IPS-15b (cell line): ENCODE measurements at regions not wholly inside any gene's neighbourhood (a gene's known extent, or its start where the extent isn't known, plus 50 kb on each side); places are given as distances from the start of the nearest gene placed in this dataset.
"Not testable (repeated sequence)": the region's sequence is repeated elsewhere in the genome, so short reads cannot be mapped to it uniquely, and the experiment has no call there.

Experiments
- H3K27me3 ChIP-seq: one replicate; pipeline ENCODE4 v1.6.1; 2013; ENCODE audit warnings: low read length; ENCODE audit not compliant: control insufficient read depth, insufficient read depth
- H3K36me3 ChIP-seq: one replicate; pipeline ENCODE4 v1.6.1; 2013; ENCODE audit warnings: low read length; ENCODE audit not compliant: control insufficient read depth, insufficient read depth
- H3K4me1 ChIP-seq: one replicate; pipeline ENCODE4 v1.6.1; 2013; ENCODE audit warnings: mild to moderate bottlenecking, low read length; ENCODE audit not compliant: control insufficient read depth, insufficient read depth
- H3K4me3 ChIP-seq: one replicate; pipeline ENCODE4 v1.5.1; 2013; ENCODE audit warnings: low read depth, low read length
- H3K9ac ChIP-seq: one replicate; pipeline ENCODE4 v1.6.1; 2013; ENCODE audit warnings: low read depth, mild to moderate bottlenecking, low read length
- H3K9me3 ChIP-seq: one replicate; pipeline ENCODE4 v1.6.1; 2013; ENCODE audit warnings: mild to moderate bottlenecking, low read length; ENCODE audit not compliant: control insufficient read depth, insufficient read depth

GRCh38 chr16:86884390-86884650, 306.0 kb downstream of the FOXL1 start:
- H3K4me3 ChIP-seq, result no peak overlapping the region
- H3K36me3 ChIP-seq, result no peaks in the 10 kb centered on the region
- no peaks in the 10 kb centered on the region for H3K4me1 ChIP-seq
- no peaks in the 10 kb centered on the region for H3K27me3 ChIP-seq
- H3K9ac ChIP-seq, result no peak overlapping the region
- no peaks in the 10 kb centered on the region for H3K9me3 ChIP-seq

- Histone ChIP-seq H3K4me3 (no peak overlapping the region), H3K27me3 (no peaks in the 10 kb centered on the region), H3K9ac (no peak overlapping the region), H3K9me3 (no peaks in the 10 kb centered on the region), H3K4me1 (no peaks in the 10 kb centered on the region), H3K36me3 (no peaks in the 10 kb centered on the region)
Measured at GRCh38 chr16:86885139-86885538, 306.8 kb downstream of the FOXL1 start.

GRCh38 chr16:86886651-86887050, 308.3 kb downstream of the FOXL1 start:
- Histone ChIP-seq H3K27me3 (no peaks in the 10 kb centered on the region), H3K9ac (no peak overlapping the region), H3K4me1 (no peaks in the 10 kb centered on the region)

DNA sequence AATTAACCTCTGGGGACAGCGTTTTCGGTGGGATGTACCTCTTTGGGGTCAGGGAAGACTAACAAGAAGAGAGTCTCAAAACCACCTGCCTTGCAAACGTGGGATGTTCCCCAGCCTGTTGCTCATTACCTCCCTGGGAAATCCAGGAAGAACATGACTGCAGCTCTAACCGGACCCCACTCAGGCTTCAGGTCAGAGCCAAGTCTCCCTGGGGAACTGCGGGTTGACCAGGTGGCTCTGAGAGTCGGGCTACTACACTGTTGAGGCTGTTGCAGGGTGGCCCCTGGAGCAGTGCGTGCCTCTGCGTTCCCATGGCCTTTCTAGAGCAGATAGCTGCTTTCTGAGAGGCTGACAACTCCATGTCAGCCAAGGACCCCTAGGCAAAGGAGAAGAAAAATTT, 309.1 kb downstream of the FOXL1 start:
- no peaks in the 10 kb centered on the region for H3K9me3 ChIP-seq
- H3K4me3 ChIP-seq, result no peak overlapping the region
- no peaks in the 10 kb centered on the region for H3K27me3 ChIP-seq
- H3K36me3 ChIP-seq, result no peaks in the 10 kb centered on the region
- H3K9ac ChIP-seq, result no peak overlapping the region
- no peaks in the 10 kb centered on the region for H3K4me1 ChIP-seq

More at GRCh38 chr16:86886651-86887050, 308.3 kb downstream of the FOXL1 start:
- H3K9me3 ChIP-seq, result no peaks in the 10 kb centered on the region
- no peaks in the 10 kb centered on the region for H3K36me3 ChIP-seq
- no peak overlapping the region for H3K4me3 ChIP-seq

- no peak overlapping the region for H3K9ac ChIP-seq
- H3K9me3 ChIP-seq, result no peaks in the 10 kb centered on the region
- no peak overlapping the region for H3K4me3 ChIP-seq
- H3K36me3 ChIP-seq, result no peaks in the 10 kb centered on the region
- no peaks in the 10 kb centered on the region for H3K27me3 ChIP-seq
- no peaks in the 10 kb centered on the region for H3K4me1 ChIP-seq
Measured at GRCh38 chr16:86888231-86889053, 310.1 kb downstream of the FOXL1 start.

- not testable (repeated sequence) for H3K27me3 ChIP-seq, H3K36me3 ChIP-seq, H3K4me1 ChIP-seq, H3K4me3 ChIP-seq, H3K9me3 ChIP-seq, H3K9ac ChIP-seq
Measured at GRCh38 chr16:86889054-86889366, 310.7 kb downstream of the FOXL1 start.

GRCh38 chr16:86889974-86890373, 311.6 kb downstream of the FOXL1 start:
- no peaks in the 10 kb centered on the region for H3K36me3 ChIP-seq

DNA sequence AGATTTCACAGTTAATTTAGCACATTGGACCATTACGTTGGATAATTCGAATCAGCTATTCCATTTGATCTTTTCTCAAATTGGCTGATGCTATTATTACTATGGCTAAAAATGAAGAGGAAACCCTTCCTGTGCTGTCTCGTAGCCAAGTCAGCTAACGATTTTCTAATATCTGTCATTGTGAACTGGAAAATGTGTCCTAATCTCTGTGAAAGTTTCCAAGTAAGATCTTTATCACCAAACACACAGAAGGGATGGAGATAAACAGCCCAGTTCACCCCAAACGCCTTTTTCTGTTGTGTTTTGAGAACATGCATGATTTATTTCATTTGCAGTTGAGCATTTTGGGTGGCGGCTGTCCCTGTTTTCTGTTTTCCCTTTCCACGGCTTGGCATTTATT, 312.8 kb downstream of the FOXL1 start:
- Histone ChIP-seq H3K36me3 (no peaks in the 10 kb centered on the region), H3K4me1 (no peaks in the 10 kb centered on the region), H3K27me3 (no peaks in the 10 kb centered on the region), H3K9ac (no peak overlapping the region), H3K9me3 (no peaks in the 10 kb centered on the region), H3K4me3 (no peak overlapping the region)

More at GRCh38 chr16:86889974-86890373, 311.6 kb downstream of the FOXL1 start:
- H3K4me1 ChIP-seq, result no peaks in the 10 kb centered on the region
- H3K4me3 ChIP-seq, result no peak overlapping the region
- no peaks in the 10 kb centered on the region for H3K27me3 ChIP-seq
- H3K9ac ChIP-seq, result no peak overlapping the region
- no peaks in the 10 kb centered on the region for H3K9me3 ChIP-seq

- Histone ChIP-seq H3K4me1 (no peaks in the 10 kb centered on the region), H3K27me3 (no peaks in the 10 kb centered on the region), H3K9ac (no peak overlapping the region), H3K9me3 (no peaks in the 10 kb centered on the region), H3K4me3 (no peak overlapping the region), H3K36me3 (no peaks in the 10 kb centered on the region)
Measured at GRCh38 chr16:86891631-86892030, 313.3 kb downstream of the FOXL1 start.

- H3K4me1 ChIP-seq, result no peaks in the 10 kb centered on the region
- H3K4me3 ChIP-seq, result no peak overlapping the region
- H3K27me3 ChIP-seq, result no peaks in the 10 kb centered on the region
- H3K9ac ChIP-seq, result no peak overlapping the region
- no peaks in the 10 kb centered on the region for H3K36me3 ChIP-seq
- no peaks in the 10 kb centered on the region for H3K9me3 ChIP-seq
Measured at GRCh38 chr16:86892509-86892908, 314.2 kb downstream of the FOXL1 start.

DNA sequence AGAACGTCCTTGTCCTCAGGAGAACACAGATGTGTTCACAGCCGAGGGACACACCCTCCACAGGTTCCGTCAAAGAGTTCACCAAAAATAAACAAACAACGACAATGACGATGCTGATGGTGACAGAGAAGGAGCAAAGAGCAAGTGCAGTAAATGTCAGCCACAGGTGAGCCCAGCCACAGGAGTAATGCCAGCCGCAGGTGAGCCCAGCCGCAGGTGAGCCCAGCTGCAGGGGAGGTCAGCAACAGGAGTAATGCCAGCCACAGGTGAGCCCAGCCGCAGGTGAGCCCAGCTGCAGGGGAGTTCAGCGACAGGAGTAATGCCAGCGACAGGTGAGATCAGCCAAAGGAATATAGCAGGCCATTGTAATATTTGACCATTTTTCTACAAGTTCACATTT, 315.2 kb downstream of the FOXL1 start:
- Histone ChIP-seq H3K9ac (no peak overlapping the region), H3K4me1 (no peaks in the 10 kb centered on the region), H3K9me3 (no peaks in the 10 kb centered on the region), H3K36me3 (no peaks in the 10 kb centered on the region), H3K27me3 (no peaks in the 10 kb centered on the region), H3K4me3 (no peak overlapping the region)

DNA sequence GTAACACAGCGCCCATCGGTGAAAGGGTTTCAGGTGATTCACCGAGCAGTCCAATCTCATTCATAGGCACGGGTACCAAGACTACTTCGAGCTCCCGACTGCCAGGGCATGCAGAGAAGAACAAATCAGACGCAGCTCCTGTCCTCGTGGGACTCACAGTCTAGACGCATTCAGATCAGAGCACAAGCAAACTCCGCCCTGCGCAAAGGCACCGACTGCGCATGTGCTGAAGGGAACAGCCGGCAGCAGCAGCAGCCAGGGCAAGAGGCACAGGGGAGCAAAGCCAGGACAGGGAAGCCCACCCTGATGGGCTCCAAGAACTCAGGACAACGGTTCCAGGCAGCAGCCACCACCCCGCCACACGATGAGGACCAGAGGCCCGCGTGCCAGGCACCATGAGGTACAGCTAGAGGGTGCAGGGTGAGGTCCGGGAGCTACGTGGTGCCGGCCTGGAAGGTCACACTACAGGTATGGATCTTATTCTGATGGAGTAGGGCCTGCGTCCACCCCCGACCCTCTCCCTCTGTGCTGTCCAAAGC, 315.7 kb downstream of the FOXL1 start:
- Histone ChIP-seq H3K9me3 (no peaks in the 10 kb centered on the region), H3K4me1 (no peaks in the 10 kb centered on the region), H3K27me3 (no peaks in the 10 kb centered on the region), H3K9ac (no peak overlapping the region), H3K36me3 (no peaks in the 10 kb centered on the region), H3K4me3 (no peak overlapping the region)
